H1 (cell line): ENCODE measurements at regions not wholly inside any gene's neighbourhood (a gene's known extent, or its start where the extent isn't known, plus 50 kb on each side); places are given as distances from the start of the nearest gene placed in this dataset.
"Not testable (repeated sequence)": the region's sequence is repeated elsewhere in the genome, so short reads cannot be mapped to it uniquely, and the experiment has no call there.

Experiments used
- CTCF ChIA-PET: fragments of 300-600 bp; sonication (Branson Sonifier 250); formaldehyde crosslinking; loops from one replicate; lab custom pipeline; 2021; ENCODE audit not compliant: partially characterized antibody; lab: Charles Lee
- POLR2A ChIA-PET: fragments of 300-600 bp; sonication (Branson Sonifier 250); formaldehyde crosslinking; loops from one replicate; lab custom pipeline; 2021; ENCODE audit warnings: inconsistent platforms; ENCODE audit not compliant: partially characterized antibody; lab: Charles Lee
- DNase-seq, 2 experiments: peaks; one replicate each; pipeline versions ENCODE4 v3.0.0 to v3.0.0-alpha.2; 2010 to 2022; ENCODE audit warnings: low spot score in 2 of 2, low read depth in 1 of 2, mixed read lengths in 1 of 2
- FAIRE-seq: peaks from 2 replicates; lab custom pipeline; 2011; peaks lifted over from hg19 to GRCh38; lab: Jason Lieb, UNC
- H2AFZ ChIP-seq: 2 replicates; pipeline ENCODE4 v1.8.1; 2012; ENCODE audit warnings: low read length, inconsistent platforms
- H2AK5ac ChIP-seq: 2 replicates; pipeline ENCODE4 v1.6.1; 2013; ENCODE audit warnings: low read depth, low read length
- H2BK120ac ChIP-seq: replicated peaks from 2 replicates; pipeline ENCODE3; 2013; ENCODE audit warnings: low read depth, low read length, inconsistent platforms
- H2BK12ac ChIP-seq: 2 replicates; pipeline ENCODE4 v1.6.1; 2013; ENCODE audit warnings: low read depth, low read length
- H2BK15ac ChIP-seq: 2 replicates; pipeline ENCODE4 v1.6.1; 2013; ENCODE audit warnings: low read length
- H2BK20ac ChIP-seq: 2 replicates; pipeline ENCODE4 v1.6.1; 2013; ENCODE audit warnings: low read length
- H2BK5ac ChIP-seq: 2 replicates; pipeline ENCODE4 v1.6.1; 2013; ENCODE audit warnings: low read depth, low read length
- H3K14ac ChIP-seq: 2 replicates; pipeline ENCODE4 v1.6.1; 2013; ENCODE audit warnings: inconsistent platforms; ENCODE audit not compliant: insufficient read length
- H3K18ac ChIP-seq: 2 replicates; pipeline ENCODE4 v1.6.1; 2013; ENCODE audit warnings: low read length; ENCODE audit errors: extremely low read depth
- H3K23ac ChIP-seq: 2 replicates; pipeline ENCODE4 v1.6.1; 2013; ENCODE audit warnings: inconsistent platforms; ENCODE audit not compliant: insufficient read length
- H3K23me2 ChIP-seq: 2 replicates; pipeline ENCODE4 v1.6.1; 2013; ENCODE audit warnings: low read depth, low read length
- H3K27ac ChIP-seq: 2 replicates; pipeline ENCODE4 v1.6.1; 2011; ENCODE audit warnings: low read depth, low read length, inconsistent platforms
- H3K27me3 ChIP-seq, 4 experiments: replicated peaks in 1 of 4; 1 replicate in 1 of 4; 2 replicates in 3 of 4; pipeline versions ENCODE4 v1.6.1 to v1.8.1; 2011 to 2013; ENCODE audit warnings: low read length in 3 of 4, mild to moderate bottlenecking in 3 of 4, inconsistent platforms in 2 of 4, mixed read lengths in 2 of 4, moderate library complexity in 1 of 4; ENCODE audit not compliant: control insufficient read depth in 3 of 4, insufficient read depth in 3 of 4; ENCODE audit errors: extremely low read depth in 1 of 4
- H3K36me3 ChIP-seq, 4 experiments: 2 replicates each; pipeline versions ENCODE4 v1.6.1 to v1.8.1; 2011 to 2013; ENCODE audit warnings: mild to moderate bottlenecking in 4 of 4, low read length in 3 of 4, moderate library complexity in 2 of 4, control low read depth in 1 of 4, inconsistent platforms in 1 of 4; ENCODE audit not compliant: insufficient read depth in 4 of 4, control insufficient read depth in 2 of 4
- H3K4ac ChIP-seq: replicated peaks from 2 replicates; pipeline ENCODE3; 2013; ENCODE audit warnings: low read length, low read depth, mixed read lengths, inconsistent platforms; ENCODE audit not compliant: insufficient read length
- H3K4me1 ChIP-seq, 4 experiments: replicated peaks in 1 of 4; 1 replicate in 1 of 4; 2 replicates in 3 of 4; pipeline versions ENCODE4 v1.6.1 to v1.8.1; 2011 to 2013; ENCODE audit warnings: low read length in 3 of 4, inconsistent platforms in 2 of 4, mixed read lengths in 1 of 4; ENCODE audit not compliant: insufficient read depth in 4 of 4, control insufficient read depth in 3 of 4
- H3K4me2 ChIP-seq, 2 experiments: 2 replicates each; pipeline versions ENCODE4 v1.6.1 to v1.8.1; 2011 to 2013; ENCODE audit warnings: low read depth in 2 of 2, low read length in 2 of 2, control low read depth in 1 of 2, inconsistent platforms in 1 of 2, mild to moderate bottlenecking in 1 of 2; ENCODE audit not compliant: insufficient read depth in 1 of 2
- H3K4me3 ChIP-seq, 4 experiments: fragments of 200-600, 300-600 bp in 1 of 4; sonication (generic), shearing (Covaris generic), sonication (Bioruptor Twin) in 1 of 4; 2 replicates each; pipeline versions ENCODE4 v1.5.1 to v1.8.1; 2011 to 2016; ENCODE audit warnings: low read length in 4 of 4, low read depth in 3 of 4, control low read depth in 2 of 4, inconsistent platforms in 2 of 4, mild to moderate bottlenecking in 2 of 4, mixed read lengths in 1 of 4, moderate library complexity in 1 of 4; ENCODE audit not compliant: insufficient read depth in 2 of 4; ENCODE audit errors: extremely low read depth in 1 of 4
- H3K56ac ChIP-seq: replicated peaks from 2 replicates; pipeline ENCODE3; 2013; ENCODE audit warnings: low read depth, mild to moderate bottlenecking, mixed read lengths, low read length, inconsistent platforms; ENCODE audit not compliant: insufficient read length
- H3K79me1 ChIP-seq: 2 replicates; pipeline ENCODE4 v1.6.1; 2013; ENCODE audit warnings: low read depth, low read length, control low read depth
- H3K79me2 ChIP-seq, 2 experiments: 2 replicates each; pipeline versions ENCODE4 v1.6.1 to v1.8.1; 2012 to 2013; ENCODE audit warnings: low read length in 2 of 2, mild to moderate bottlenecking in 2 of 2, inconsistent platforms in 1 of 2; ENCODE audit not compliant: insufficient read depth in 2 of 2, control insufficient read depth in 1 of 2
- H3K9ac ChIP-seq, 4 experiments: replicated peaks in 1 of 4; 1 replicate in 1 of 4; 2 replicates in 3 of 4; pipeline versions ENCODE4 v1.6.1 to v1.8.1; 2011 to 2013; ENCODE audit warnings: low read depth in 3 of 4, low read length in 3 of 4, control low read depth in 2 of 4, mild to moderate bottlenecking in 2 of 4, moderate library complexity in 2 of 4, inconsistent platforms in 1 of 4; ENCODE audit errors: extremely low read depth in 1 of 4
- H3K9me3 ChIP-seq, 2 experiments: 2 replicates each; pipeline versions ENCODE4 v1.6.1 to v1.8.1; 2012 to 2013; ENCODE audit warnings: mild to moderate bottlenecking in 2 of 2, moderate library complexity in 2 of 2, control low read depth in 1 of 2, inconsistent platforms in 1 of 2, low read depth in 1 of 2, low read length in 1 of 2, mixed read lengths in 1 of 2; ENCODE audit not compliant: insufficient read depth in 2 of 2
- H4K20me1 ChIP-seq, 2 experiments: replicated peaks in 1 of 2; 2 replicates each; pipeline versions ENCODE3 to v1.8.1; 2011 to 2013; ENCODE audit warnings: inconsistent platforms in 2 of 2, low read length in 2 of 2, mild to moderate bottlenecking in 1 of 2; ENCODE audit not compliant: insufficient read depth in 2 of 2, control insufficient read depth in 1 of 2
- H4K5ac ChIP-seq: 2 replicates; pipeline ENCODE4 v1.6.1; 2013; ENCODE audit warnings: low read length, low read depth, mixed read lengths, inconsistent platforms; ENCODE audit not compliant: insufficient read length
- H4K8ac ChIP-seq: 2 replicates; pipeline ENCODE4 v1.8.0; 2013; ENCODE audit warnings: mild to moderate bottlenecking, moderate library complexity, low read length, inconsistent platforms; ENCODE audit not compliant: insufficient read depth; ENCODE audit errors: extremely low read depth
- H4K91ac ChIP-seq: replicated peaks from 2 replicates; pipeline ENCODE3; 2013; ENCODE audit warnings: low read length, mixed read lengths, inconsistent platforms; ENCODE audit not compliant: insufficient read length
- WGBS, 2 experiments: shearing (Covaris generic) in 1 of 2; methylation state at CpG; one replicate each; pipeline versions ENCODE4 v1.1.6 to v1.1.7; 2013 to 2015; ENCODE audit warnings: low lambda C conversion rate in 2 of 2, mixed read lengths in 2 of 2, inconsistent platforms in 1 of 2, low coverage in 1 of 2, missing lambda C conversion rate in 1 of 2; ENCODE audit not compliant: insufficient replicate concordance in 2 of 2, insufficient coverage in 1 of 2, insufficient read length in 1 of 2; ENCODE audit errors: extremely low coverage in 1 of 2, missing lambda C conversion rate in 1 of 2; 5-methylcytosine and 5-hydroxymethylcytosine counted together

DNA sequence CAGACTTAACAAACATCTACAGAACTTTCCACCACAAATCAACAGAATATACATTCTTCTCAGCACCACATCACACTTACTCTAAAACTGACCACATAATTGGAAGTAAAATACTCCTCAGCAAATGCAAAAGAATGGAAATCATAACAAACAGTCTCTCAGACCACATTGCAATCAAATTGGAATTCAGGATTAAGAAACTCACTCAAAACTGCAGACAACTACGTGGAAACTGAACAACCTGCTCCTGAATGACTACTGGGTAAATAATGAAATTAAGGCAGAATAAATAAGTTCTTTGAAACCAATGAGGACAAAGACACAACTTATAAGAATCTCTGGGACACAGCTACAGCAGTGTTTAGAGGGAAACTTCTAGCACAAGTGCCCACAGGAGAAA lies 292.7 kb downstream of the RND3 start:
- H3K23ac ChIP-seq, H3K36me3 ChIP-seq, H2BK5ac ChIP-seq, H3K79me2 ChIP-seq, H2BK12ac ChIP-seq, H2AK5ac ChIP-seq, H2BK120ac ChIP-seq, DNase-seq, H2BK15ac ChIP-seq, H4K8ac ChIP-seq, H4K20me1 ChIP-seq, H3K4me3 ChIP-seq, H4K91ac ChIP-seq, H3K4me1 ChIP-seq, H3K18ac ChIP-seq, H3K9ac ChIP-seq, H3K27me3 ChIP-seq, H3K27ac ChIP-seq, H4K5ac ChIP-seq, POLR2A ChIA-PET, H2BK20ac ChIP-seq, H2AFZ ChIP-seq, H3K4ac ChIP-seq, H3K14ac ChIP-seq, CTCF ChIA-PET, H3K79me1 ChIP-seq, H3K9me3 ChIP-seq, H3K56ac ChIP-seq, H3K23me2 ChIP-seq, H3K4me2 ChIP-seq, FAIRE-seq: not testable (repeated sequence)
- 67% methylated on average over 1 of the region's 1 CpG; no CpG with 5 or more reads in 1 of the 2 experiments for WGBS, 2 experiments
